Calu3 (cell line): ENCODE measurements at regions not wholly inside any gene's neighbourhood (a gene's known extent, or its start where the extent isn't known, plus 50 kb on each side); places are given as distances from the start of the nearest gene placed in this dataset.
A peak's percentile ranks its signal among the peaks of the same experiment; 100 is the strongest.

Experiments used
- BruUV-seq: library from RNA; stranded (reverse); fragments of 400-500 nt; replicated peaks from 2 replicates; lab custom pipeline; 2021; lab: Mats Ljungman, UMichigan
- CTCF ChIA-PET: fragments of 300-600 bp; sonication (Branson Sonifier 250); formaldehyde crosslinking; loops from one replicate; lab custom pipeline; 2022; ENCODE audit warnings: antibody characterized with exemption; lab: Charles Lee
- DNase-seq: peaks from one replicate; pipeline ENCODE4 v3.0.0; 2022
- H3K27ac Mint-ChIP-seq: one replicate; pipeline ENCODE4 v1.8.0; 2022; ENCODE audit warnings: mixed read lengths; ENCODE audit not compliant: unreplicated experiment
- H3K27me3 Mint-ChIP-seq: one replicate; pipeline ENCODE4 v1.8.0; 2022; ENCODE audit warnings: mixed read lengths; ENCODE audit not compliant: unreplicated experiment
- H3K36me3 Mint-ChIP-seq: one replicate; pipeline ENCODE4 v1.8.0; 2022; ENCODE audit warnings: mild to moderate bottlenecking, moderate library complexity, mixed read lengths; ENCODE audit not compliant: insufficient read depth, unreplicated experiment
- H3K4me1 Mint-ChIP-seq: one replicate; pipeline ENCODE4 v1.8.0; 2022; ENCODE audit warnings: mild to moderate bottlenecking, low read depth, mixed read lengths; ENCODE audit not compliant: unreplicated experiment
- H3K4me3 Mint-ChIP-seq: one replicate; pipeline ENCODE4 v1.8.0; 2022; ENCODE audit warnings: mild to moderate bottlenecking, low read depth, moderate library complexity, mixed read lengths; ENCODE audit not compliant: unreplicated experiment
- H3K9me3 Mint-ChIP-seq: one replicate; pipeline ENCODE4 v1.8.0; 2022; ENCODE audit warnings: low read depth, mixed read lengths; ENCODE audit not compliant: unreplicated experiment
- CTCF ChIP-seq: fragments of 200-600 bp; IDR thresholded peaks from one replicate; pipeline ENCODE4 v1.8.0; 2022; ENCODE audit warnings: antibody characterized with exemption; ENCODE audit not compliant: unreplicated experiment
- intact Hi-C: fragments of 100-400 bp; cut with micrococcal nuclease; formaldehyde crosslinking; loops from one replicate; pipeline ENCODE4 v1.10.0; 2022; ENCODE audit not compliant: unreplicated experiment

- TF ChIP-seq CTCF = no peak
- Mint-ChIP-seq H3K4me1 (peaks cover 10% of the 10 kb centered on the region), H3K4me3 (no peak overlapping the region), H3K27ac (no peak overlapping the region), H3K9me3 (no peaks in the 10 kb centered on the region), H3K36me3 (peaks cover 19% of the 10 kb centered on the region), H3K27me3 (no peaks in the 10 kb centered on the region)
- DNase-seq = no peak
- CTCF ChIA-PET = no interaction called here
- intact Hi-C loops = no loop called here
- BruUV-seq = no TSS peak
Observed at GRCh38 chr4:184540307-184540706, 66.0 kb upstream of the IRF2 start.

GRCh38 chr4:184538023-184538599, 63.8 kb upstream of the IRF2 start:
- Mint-ChIP-seq H3K4me1 (peaks cover 10% of the 10 kb centered on the region), H3K36me3 (peaks cover 19% of the 10 kb centered on the region), H3K9me3 (no peaks in the 10 kb centered on the region), H3K4me3 (peak overlapping the region; percentile 88), H3K27ac (peak overlapping the region; percentile 94), H3K27me3 (no peaks in the 10 kb centered on the region)
- peak; percentile 70 for DNase-seq
- BruUV-seq = no TSS peak
- CTCF ChIA-PET = interaction anchor here (0.7 to 1.6 kb wide), 4 partner anchors 250 to 274 kb away, joined by 3 to 9 read pairs (median 5); no protein-coding TSS in a partner anchor
- TF ChIP-seq CTCF = peak; percentile 23
- intact Hi-C loops = loop anchor here (1.0 to 10.0 kb wide), 2 partner anchors 153 to 251 kb away; no protein-coding TSS in a partner anchor

GRCh38 chr4:184537269-184538022, 63.1 kb upstream of the IRF2 start:
- no TSS peak for BruUV-seq
- Mint-ChIP-seq H3K27ac (peak overlapping the region; percentile 94), H3K36me3 (peaks cover 19% of the 10 kb centered on the region), H3K4me3 (peak overlapping the region; percentile 88), H3K9me3 (no peaks in the 10 kb centered on the region), H3K4me1 (peaks cover 10% of the 10 kb centered on the region), H3K27me3 (no peaks in the 10 kb centered on the region)
- peak; percentile 93 for DNase-seq
- no peak for TF ChIP-seq CTCF
- intact Hi-C loops = loop anchor here (1.0 to 10.0 kb wide), 4 partner anchors 63 to 273 kb away; partner anchors contain the start of gene IRF2
- CTCF ChIA-PET = interaction anchor here (0.7 to 1.6 kb wide), 8 partner anchors 59 to 286 kb away, joined by 3 to 9 read pairs (median 3); no protein-coding TSS in a partner anchor

GRCh38 chr4:184536881-184537248, 62.5 kb upstream of the IRF2 start:
- no peak for TF ChIP-seq CTCF
- Mint-ChIP-seq H3K4me1 (peaks cover 10% of the 10 kb centered on the region), H3K27ac (peak overlapping the region; percentile 94), H3K36me3 (peaks cover 19% of the 10 kb centered on the region), H3K27me3 (no peaks in the 10 kb centered on the region), H3K9me3 (no peaks in the 10 kb centered on the region), H3K4me3 (peak overlapping the region; percentile 88)
- BruUV-seq = TSS peak; percentile 83
- intact Hi-C loops = loop anchor here (1.0 to 10.0 kb wide), 3 partner anchors 62 to 273 kb away; partner anchors contain the start of gene IRF2
- DNase-seq = no peak
- CTCF ChIA-PET = interaction anchor here (0.7 to 1.6 kb wide), 7 partner anchors 58 to 286 kb away, joined by 3 to 9 read pairs (median 3); no protein-coding TSS in a partner anchor
